WTC11 (cell line): ENCODE measurements at regions not wholly inside any gene's neighbourhood (a gene's known extent, or its start where the extent isn't known, plus 50 kb on each side); places are given as distances from the start of the nearest gene placed in this dataset.

Experiments
- ATAC-seq: fragments of 200-7000 bp; cut with Tn5 transposase; 2 replicates; pipeline ENCODE4 v1.10.0; 2021; ENCODE audit warnings: mild to moderate bottlenecking, moderate library complexity
- CTCF ChIA-PET: fragments of 300-600 bp; sonication (Branson Sonifier 250); formaldehyde crosslinking; loops from one replicate; lab custom pipeline; 2021; ENCODE audit warnings: antibody characterized with exemption; lab: Charles Lee
- POLR2A ChIA-PET: fragments of 350-600 bp; sonication (Branson Sonifier 250); formaldehyde crosslinking; loops from one replicate; lab custom pipeline; 2021; ENCODE audit warnings: antibody characterized with exemption; lab: Charles Lee
- DNase-seq: peaks from one replicate; pipeline ENCODE4 v3.0.0; 2021; ENCODE audit warnings: low spot score
- H3K27ac Mint-ChIP-seq: 2 replicates; pipeline ENCODE4 v1.8.0; 2021; ENCODE audit warnings: mixed read lengths
- H3K27me3 Mint-ChIP-seq: 2 replicates; pipeline ENCODE4 v1.8.0; 2021; ENCODE audit warnings: low read depth, mild to moderate bottlenecking, moderate library complexity, mixed read lengths
- H3K36me3 Mint-ChIP-seq: 2 replicates; pipeline ENCODE4 v1.8.0; 2021; ENCODE audit warnings: mixed read lengths
- H3K4me1 Mint-ChIP-seq: 2 replicates; pipeline ENCODE4 v1.8.0; 2022; ENCODE audit warnings: mixed read lengths
- H3K4me3 Mint-ChIP-seq: 2 replicates; pipeline ENCODE4 v1.8.0; 2021; ENCODE audit warnings: mild to moderate bottlenecking, moderate library complexity, mixed read lengths
- H3K9me3 Mint-ChIP-seq: 2 replicates; pipeline ENCODE4 v1.8.0; 2021; ENCODE audit warnings: mixed read lengths
- ATF1 ChIP-seq: sonication (generic); formaldehyde crosslinking; IDR thresholded peaks from 2 replicates; pipeline ENCODE4 v1.8.1; 2023; ENCODE audit warnings: mild to moderate bottlenecking, moderate library complexity, missing genetic modification reagents
- ELF4 ChIP-seq: sonication (generic); formaldehyde crosslinking; IDR thresholded peaks from 2 replicates; pipeline ENCODE4 v1.8.1; 2022; ENCODE audit warnings: low read depth, mild to moderate bottlenecking, moderate library complexity, missing genetic modification reagents
- EMX1 ChIP-seq: fragments of 250-450 bp; sonication (Bioruptor Pico); IDR thresholded peaks from 2 replicates; pipeline ENCODE4 v1.8.0; 2021; ENCODE audit warnings: mild to moderate bottlenecking
- GRHL2 ChIP-seq: fragments of 250-450 bp; sonication (Bioruptor Pico); IDR thresholded peaks from 2 replicates; pipeline ENCODE4 v1.8.0; 2022; ENCODE audit warnings: mild to moderate bottlenecking, moderate library complexity; ENCODE audit not compliant: insufficient replicate concordance, severe bottlenecking
- JUN ChIP-seq: sonication (generic); formaldehyde crosslinking; IDR thresholded peaks from 2 replicates; pipeline ENCODE4 v1.8.0; 2023; ENCODE audit warnings: mild to moderate bottlenecking, missing genetic modification reagents
- MXD4 ChIP-seq: fragments of 250-450 bp; sonication (Bioruptor Pico); IDR thresholded peaks from 2 replicates; pipeline ENCODE4 v1.8.0; 2021; ENCODE audit warnings: mild to moderate bottlenecking, moderate library complexity, borderline replicate concordance
- OVOL2 ChIP-seq: fragments of 250-450 bp; sonication (Bioruptor Pico); IDR thresholded peaks from 2 replicates; pipeline ENCODE4 v1.9.0; 2021; ENCODE audit warnings: mild to moderate bottlenecking, borderline replicate concordance
- SOX15 ChIP-seq: fragments of 250-450 bp; sonication (Bioruptor Pico); IDR thresholded peaks from 2 replicates; pipeline ENCODE4 v1.9.0; 2021; ENCODE audit warnings: mild to moderate bottlenecking
- TCF7 ChIP-seq: sonication (generic); formaldehyde crosslinking; IDR thresholded peaks from 2 replicates; pipeline ENCODE4 v1.8.0; 2022; ENCODE audit warnings: mild to moderate bottlenecking, low read depth, missing genetic modification reagents, moderate library complexity
- ZBTB21 ChIP-seq: sonication (generic); formaldehyde crosslinking; IDR thresholded peaks from 2 replicates; pipeline ENCODE4 v1.8.1; 2023; ENCODE audit warnings: mild to moderate bottlenecking, missing genetic modification reagents, borderline replicate concordance
- ZNF138 ChIP-seq: sonication (generic); formaldehyde crosslinking; conservative IDR thresholded peaks from 2 replicates; pipeline ENCODE4 v1.8.1; 2022; ENCODE audit warnings: mild to moderate bottlenecking, moderate library complexity, missing genetic modification reagents
- ZNF317 ChIP-seq: sonication (generic); formaldehyde crosslinking; IDR thresholded peaks from 2 replicates; pipeline ENCODE4 v1.8.1; 2023; ENCODE audit warnings: low read depth, mild to moderate bottlenecking, moderate library complexity, missing genetic modification reagents, borderline replicate concordance
- ZNF423 ChIP-seq: fragments of 250-450 bp; sonication (Bioruptor Pico); IDR thresholded peaks from 2 replicates; pipeline ENCODE4 v2.1.2; 2022; ENCODE audit warnings: mild to moderate bottlenecking, moderate library complexity
- TF ChIP-seq, protein P1 (sequence below): sonication (generic); formaldehyde crosslinking; IDR thresholded peaks from 2 replicates; pipeline ENCODE4 v1.8.0; 2022; ENCODE audit warnings: missing genetic modification reagents
- TF ChIP-seq, protein P2 (sequence below): sonication (generic); formaldehyde crosslinking; IDR thresholded peaks from 2 replicates; pipeline ENCODE4 v1.8.1; 2023; ENCODE audit warnings: mild to moderate bottlenecking, missing genetic modification reagents
- TF ChIP-seq, protein P3 (sequence below): fragments of 250-450 bp; sonication (Bioruptor Pico); conservative IDR thresholded peaks from 2 replicates; pipeline ENCODE4 v1.9.0; 2021; ENCODE audit warnings: mild to moderate bottlenecking
- TF ChIP-seq, protein P4 (sequence below): sonication (generic); formaldehyde crosslinking; conservative IDR thresholded peaks from 2 replicates; pipeline ENCODE4 v1.8.1; 2023; ENCODE audit warnings: mild to moderate bottlenecking, low read depth, missing genetic modification reagents, moderate library complexity
- TF ChIP-seq, protein P5 (sequence below): sonication (generic); formaldehyde crosslinking; IDR thresholded peaks from 2 replicates; pipeline ENCODE4 v1.8.0; 2022; ENCODE audit warnings: mild to moderate bottlenecking, missing genetic modification reagents
- TF ChIP-seq, protein P6 (sequence below): fragments of 250-450 bp; sonication (Bioruptor Pico); IDR thresholded peaks from 2 replicates; pipeline ENCODE4 v2.1.2; 2022; ENCODE audit warnings: mild to moderate bottlenecking, moderate library complexity
- TF ChIP-seq, protein P7 (sequence below): sonication (generic); formaldehyde crosslinking; IDR thresholded peaks from 2 replicates; pipeline ENCODE4 v1.8.1; 2023; ENCODE audit warnings: mild to moderate bottlenecking, missing genetic modification reagents, moderate library complexity

DNA sequence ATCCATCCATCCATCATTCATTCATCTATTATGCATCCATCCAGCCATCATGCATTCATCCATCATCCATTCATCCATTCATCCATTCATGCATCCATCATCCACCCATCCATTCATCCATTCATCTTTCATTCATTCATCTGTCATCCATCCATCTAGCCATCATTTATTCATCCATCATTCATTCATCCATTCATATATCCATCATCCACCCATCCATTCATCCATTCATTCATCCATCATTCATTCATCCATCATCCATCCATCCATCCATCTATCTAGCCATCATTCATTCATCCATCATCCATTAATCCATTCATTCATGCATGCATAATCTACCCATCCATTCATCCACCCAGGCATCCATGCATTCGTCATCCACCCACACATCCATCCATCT lies 1450.3 kb downstream of the TBC1D22A start (continued):
- TF ChIP-seq, protein P1, sequence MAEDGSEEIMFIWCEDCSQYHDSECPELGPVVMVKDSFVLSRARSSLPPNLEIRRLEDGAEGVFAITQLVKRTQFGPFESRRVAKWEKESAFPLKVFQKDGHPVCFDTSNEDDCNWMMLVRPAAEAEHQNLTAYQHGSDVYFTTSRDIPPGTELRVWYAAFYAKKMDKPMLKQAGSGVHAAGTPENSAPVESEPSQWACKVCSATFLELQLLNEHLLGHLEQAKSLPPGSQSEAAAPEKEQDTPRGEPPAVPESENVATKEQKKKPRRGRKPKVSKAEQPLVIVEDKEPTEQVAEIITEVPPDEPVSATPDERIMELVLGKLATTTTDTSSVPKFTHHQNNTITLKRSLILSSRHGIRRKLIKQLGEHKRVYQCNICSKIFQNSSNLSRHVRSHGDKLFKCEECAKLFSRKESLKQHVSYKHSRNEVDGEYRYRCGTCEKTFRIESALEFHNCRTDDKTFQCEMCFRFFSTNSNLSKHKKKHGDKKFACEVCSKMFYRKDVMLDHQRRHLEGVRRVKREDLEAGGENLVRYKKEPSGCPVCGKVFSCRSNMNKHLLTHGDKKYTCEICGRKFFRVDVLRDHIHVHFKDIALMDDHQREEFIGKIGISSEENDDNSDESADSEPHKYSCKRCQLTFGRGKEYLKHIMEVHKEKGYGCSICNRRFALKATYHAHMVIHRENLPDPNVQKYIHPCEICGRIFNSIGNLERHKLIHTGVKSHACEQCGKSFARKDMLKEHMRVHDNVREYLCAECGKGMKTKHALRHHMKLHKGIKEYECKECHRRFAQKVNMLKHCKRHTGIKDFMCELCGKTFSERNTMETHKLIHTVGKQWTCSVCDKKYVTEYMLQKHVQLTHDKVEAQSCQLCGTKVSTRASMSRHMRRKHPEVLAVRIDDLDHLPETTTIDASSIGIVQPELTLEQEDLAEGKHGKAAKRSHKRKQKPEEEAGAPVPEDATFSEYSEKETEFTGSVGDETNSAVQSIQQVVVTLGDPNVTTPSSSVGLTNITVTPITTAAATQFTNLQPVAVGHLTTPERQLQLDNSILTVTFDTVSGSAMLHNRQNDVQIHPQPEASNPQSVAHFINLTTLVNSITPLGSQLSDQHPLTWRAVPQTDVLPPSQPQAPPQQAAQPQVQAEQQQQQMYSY (CRISPR knock-in tag), result no peak
- TF ChIP-seq, protein P2, sequence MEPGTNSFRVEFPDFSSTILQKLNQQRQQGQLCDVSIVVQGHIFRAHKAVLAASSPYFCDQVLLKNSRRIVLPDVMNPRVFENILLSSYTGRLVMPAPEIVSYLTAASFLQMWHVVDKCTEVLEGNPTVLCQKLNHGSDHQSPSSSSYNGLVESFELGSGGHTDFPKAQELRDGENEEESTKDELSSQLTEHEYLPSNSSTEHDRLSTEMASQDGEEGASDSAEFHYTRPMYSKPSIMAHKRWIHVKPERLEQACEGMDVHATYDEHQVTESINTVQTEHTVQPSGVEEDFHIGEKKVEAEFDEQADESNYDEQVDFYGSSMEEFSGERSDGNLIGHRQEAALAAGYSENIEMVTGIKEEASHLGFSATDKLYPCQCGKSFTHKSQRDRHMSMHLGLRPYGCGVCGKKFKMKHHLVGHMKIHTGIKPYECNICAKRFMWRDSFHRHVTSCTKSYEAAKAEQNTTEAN (CRISPR knock-in tag), result no peak
- TF ChIP-seq, all 79 proteins: peak for 0

DNA sequence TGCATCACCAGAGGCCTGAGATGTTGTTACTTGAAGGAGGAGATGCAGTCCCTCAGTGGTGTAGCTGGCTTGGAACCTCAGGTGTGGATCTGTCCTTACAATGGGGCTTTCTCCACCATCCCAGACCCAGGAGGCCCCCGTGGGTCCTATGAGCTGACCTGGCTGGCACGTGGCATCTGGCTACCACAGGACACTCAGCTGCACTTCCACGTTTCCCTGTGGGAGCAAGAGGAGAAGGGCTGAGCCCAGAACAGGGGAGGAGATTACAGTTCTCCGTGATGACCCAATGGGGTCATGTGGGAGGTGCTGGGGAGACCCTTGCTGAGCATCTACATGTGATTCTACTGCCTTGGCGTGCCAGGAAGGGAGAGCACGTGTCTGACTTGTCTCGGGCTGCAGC lies 1448.4 kb downstream of the TBC1D22A start:
- H3K27me3 Mint-ChIP-seq, result no peaks in the 10 kb centered on the region; the same call in 1 of the 2 replicates
- peaks cover 17% of the 10 kb centered on the region for H3K4me1 Mint-ChIP-seq
- no peaks in the 10 kb centered on the region for H3K9me3 Mint-ChIP-seq
- POLR2A ChIA-PET, result no interaction called here
- ATAC-seq, result no peak
- no peaks in the 10 kb centered on the region for H3K36me3 Mint-ChIP-seq
- no peak for TF ChIP-seq TCF7 (CRISPR knock-in tag)
- TF ChIP-seq ZBTB21 (CRISPR knock-in tag), result no peak
- TF ChIP-seq GRHL2 (CRISPR knock-in tag), result no peak
- TF ChIP-seq, protein P3, sequence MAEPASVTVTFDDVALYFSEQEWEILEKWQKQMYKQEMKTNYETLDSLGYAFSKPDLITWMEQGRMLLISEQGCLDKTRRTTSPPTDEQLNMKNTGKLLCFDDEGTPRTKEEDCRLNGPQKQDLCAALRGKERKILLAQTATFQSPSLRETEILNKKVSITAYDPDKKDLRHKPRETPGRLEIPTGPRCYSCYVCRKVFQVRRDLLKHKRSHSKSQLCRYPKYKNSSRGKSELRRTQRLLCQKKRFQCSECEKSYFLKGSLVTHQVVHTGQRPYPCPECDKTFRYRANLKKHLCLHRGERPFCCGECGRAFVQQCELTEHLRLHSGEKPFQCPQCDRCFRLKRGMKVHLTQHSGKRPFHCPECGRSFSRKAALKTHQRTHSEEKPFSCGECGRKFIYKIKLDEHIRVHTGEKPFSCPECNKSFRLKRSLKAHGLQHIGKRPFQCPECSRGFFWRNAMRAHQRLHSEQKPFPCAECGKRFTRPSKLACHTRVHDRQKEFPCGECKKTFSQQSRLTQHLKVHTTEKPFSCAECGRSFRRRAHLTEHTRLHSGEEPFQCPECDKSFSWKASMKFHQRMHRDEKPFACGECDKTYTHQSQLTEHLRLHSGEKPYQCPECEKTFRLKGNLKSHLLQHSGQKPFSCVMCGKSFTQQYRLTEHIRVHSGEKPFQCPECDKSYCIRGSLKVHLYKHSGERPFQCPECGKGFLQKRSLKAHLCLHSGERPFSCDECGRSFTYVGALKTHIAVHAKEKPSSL (CRISPR knock-in tag), result no peak
- TF ChIP-seq ZNF138 (CRISPR knock-in tag), result no peak
- TF ChIP-seq ZNF317 (CRISPR knock-in tag), result no peak
- no peak for TF ChIP-seq EMX1 (CRISPR knock-in tag)
- TF ChIP-seq, protein P4, sequence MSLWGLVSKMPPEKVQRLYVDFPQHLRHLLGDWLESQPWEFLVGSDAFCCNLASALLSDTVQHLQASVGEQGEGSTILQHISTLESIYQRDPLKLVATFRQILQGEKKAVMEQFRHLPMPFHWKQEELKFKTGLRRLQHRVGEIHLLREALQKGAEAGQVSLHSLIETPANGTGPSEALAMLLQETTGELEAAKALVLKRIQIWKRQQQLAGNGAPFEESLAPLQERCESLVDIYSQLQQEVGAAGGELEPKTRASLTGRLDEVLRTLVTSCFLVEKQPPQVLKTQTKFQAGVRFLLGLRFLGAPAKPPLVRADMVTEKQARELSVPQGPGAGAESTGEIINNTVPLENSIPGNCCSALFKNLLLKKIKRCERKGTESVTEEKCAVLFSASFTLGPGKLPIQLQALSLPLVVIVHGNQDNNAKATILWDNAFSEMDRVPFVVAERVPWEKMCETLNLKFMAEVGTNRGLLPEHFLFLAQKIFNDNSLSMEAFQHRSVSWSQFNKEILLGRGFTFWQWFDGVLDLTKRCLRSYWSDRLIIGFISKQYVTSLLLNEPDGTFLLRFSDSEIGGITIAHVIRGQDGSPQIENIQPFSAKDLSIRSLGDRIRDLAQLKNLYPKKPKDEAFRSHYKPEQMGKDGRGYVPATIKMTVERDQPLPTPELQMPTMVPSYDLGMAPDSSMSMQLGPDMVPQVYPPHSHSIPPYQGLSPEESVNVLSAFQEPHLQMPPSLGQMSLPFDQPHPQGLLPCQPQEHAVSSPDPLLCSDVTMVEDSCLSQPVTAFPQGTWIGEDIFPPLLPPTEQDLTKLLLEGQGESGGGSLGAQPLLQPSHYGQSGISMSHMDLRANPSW (CRISPR knock-in tag), result no peak
- no peak for TF ChIP-seq SOX15 (CRISPR knock-in tag)
- TF ChIP-seq, all 79 proteins: peak for 0
- H3K4me3 Mint-ChIP-seq, result no peak overlapping the region
- no peak overlapping the region for H3K27ac Mint-ChIP-seq
- CTCF ChIA-PET, result interaction anchor here (1.8 kb wide), 1 partner anchor 147 kb away, joined by 4 read pairs; no protein-coding TSS in a partner anchor
- no peak for DNase-seq

DNA sequence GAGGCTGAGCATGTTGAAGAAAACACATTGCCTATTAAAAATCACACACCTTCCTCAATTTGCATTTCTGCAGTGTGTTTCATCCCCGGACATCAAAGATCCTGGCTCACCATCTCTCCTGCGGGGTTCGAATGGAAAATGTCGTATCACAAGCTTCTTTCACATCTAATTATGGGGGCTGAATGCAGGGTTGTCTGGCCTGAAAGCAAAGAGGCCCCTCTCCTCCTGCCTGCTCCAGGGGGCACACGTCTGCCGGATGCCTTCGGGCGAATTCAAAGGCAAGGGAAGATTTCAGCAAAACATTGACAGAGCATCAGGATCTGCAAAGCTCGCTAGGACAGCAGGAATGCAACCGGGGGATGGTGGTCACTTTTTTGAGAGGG lies 1447.7 kb downstream of the TBC1D22A start:
- Mint-ChIP-seq H3K4me1 (peaks cover 15% of the 10 kb centered on the region), H3K27ac (no peak overlapping the region), H3K36me3 (no peaks in the 10 kb centered on the region), H3K9me3 (no peaks in the 10 kb centered on the region), H3K4me3 (no peak overlapping the region), H3K27me3 (no peaks in the 10 kb centered on the region; the same call in 1 of the 2 replicates)
- ATAC-seq (no peak), DNase-seq (no peak)
- ChIA-PET POLR2A (no interaction called here), CTCF (interaction anchor here (1.8 kb wide), 1 partner anchor 147 kb away, joined by 4 read pairs; no protein-coding TSS in a partner anchor)
- no peak for TF ChIP-seq OVOL2 (CRISPR knock-in tag)
- TF ChIP-seq EMX1 (CRISPR knock-in tag), result no peak
- TF ChIP-seq, protein P5, sequence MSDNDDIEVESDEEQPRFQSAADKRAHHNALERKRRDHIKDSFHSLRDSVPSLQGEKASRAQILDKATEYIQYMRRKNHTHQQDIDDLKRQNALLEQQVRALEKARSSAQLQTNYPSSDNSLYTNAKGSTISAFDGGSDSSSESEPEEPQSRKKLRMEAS (CRISPR knock-in tag), result no peak
- TF ChIP-seq, protein P6, sequence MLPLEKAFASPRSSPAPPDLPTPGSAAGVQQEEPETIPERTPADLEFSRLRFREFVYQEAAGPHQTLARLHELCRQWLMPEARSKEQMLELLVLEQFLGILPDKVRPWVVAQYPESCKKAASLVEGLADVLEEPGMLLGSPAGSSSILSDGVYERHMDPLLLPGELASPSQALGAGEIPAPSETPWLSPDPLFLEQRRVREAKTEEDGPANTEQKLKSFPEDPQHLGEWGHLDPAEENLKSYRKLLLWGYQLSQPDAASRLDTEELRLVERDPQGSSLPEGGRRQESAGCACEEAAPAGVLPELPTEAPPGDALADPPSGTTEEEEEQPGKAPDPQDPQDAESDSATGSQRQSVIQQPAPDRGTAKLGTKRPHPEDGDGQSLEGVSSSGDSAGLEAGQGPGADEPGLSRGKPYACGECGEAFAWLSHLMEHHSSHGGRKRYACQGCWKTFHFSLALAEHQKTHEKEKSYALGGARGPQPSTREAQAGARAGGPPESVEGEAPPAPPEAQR, result no peak
- no peak for TF ChIP-seq MXD4
- TF ChIP-seq ELF4 (CRISPR knock-in tag), result no peak
- no peak for TF ChIP-seq JUN (CRISPR knock-in tag)
- no peak for TF ChIP-seq ATF1 (CRISPR knock-in tag)
- TF ChIP-seq, protein P7, sequence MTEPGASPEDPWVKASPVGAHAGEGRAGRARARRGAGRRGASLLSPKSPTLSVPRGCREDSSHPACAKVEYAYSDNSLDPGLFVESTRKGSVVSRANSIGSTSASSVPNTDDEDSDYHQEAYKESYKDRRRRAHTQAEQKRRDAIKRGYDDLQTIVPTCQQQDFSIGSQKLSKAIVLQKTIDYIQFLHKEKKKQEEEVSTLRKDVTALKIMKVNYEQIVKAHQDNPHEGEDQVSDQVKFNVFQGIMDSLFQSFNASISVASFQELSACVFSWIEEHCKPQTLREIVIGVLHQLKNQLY (CRISPR knock-in tag), result no peak
- TF ChIP-seq ZNF423 (CRISPR knock-in tag), result no peak
